GM21367 (cell line): ENCODE measurements at regions not wholly inside any gene's neighbourhood (a gene's known extent, or its start where the extent isn't known, plus 50 kb on each side); places are given as distances from the start of the nearest gene placed in this dataset.

Experiments
- ATAC-seq: cut with Tn5 transposase; IDR thresholded peaks from one replicate; pipeline ENCODE4 v1.9.1; 2021; ENCODE audit not compliant: unreplicated experiment

- no peak for ATAC-seq
Observed at GRCh38 chr21:16532840-16533239, 803.1 kb downstream of the USP25 start.

DNA sequence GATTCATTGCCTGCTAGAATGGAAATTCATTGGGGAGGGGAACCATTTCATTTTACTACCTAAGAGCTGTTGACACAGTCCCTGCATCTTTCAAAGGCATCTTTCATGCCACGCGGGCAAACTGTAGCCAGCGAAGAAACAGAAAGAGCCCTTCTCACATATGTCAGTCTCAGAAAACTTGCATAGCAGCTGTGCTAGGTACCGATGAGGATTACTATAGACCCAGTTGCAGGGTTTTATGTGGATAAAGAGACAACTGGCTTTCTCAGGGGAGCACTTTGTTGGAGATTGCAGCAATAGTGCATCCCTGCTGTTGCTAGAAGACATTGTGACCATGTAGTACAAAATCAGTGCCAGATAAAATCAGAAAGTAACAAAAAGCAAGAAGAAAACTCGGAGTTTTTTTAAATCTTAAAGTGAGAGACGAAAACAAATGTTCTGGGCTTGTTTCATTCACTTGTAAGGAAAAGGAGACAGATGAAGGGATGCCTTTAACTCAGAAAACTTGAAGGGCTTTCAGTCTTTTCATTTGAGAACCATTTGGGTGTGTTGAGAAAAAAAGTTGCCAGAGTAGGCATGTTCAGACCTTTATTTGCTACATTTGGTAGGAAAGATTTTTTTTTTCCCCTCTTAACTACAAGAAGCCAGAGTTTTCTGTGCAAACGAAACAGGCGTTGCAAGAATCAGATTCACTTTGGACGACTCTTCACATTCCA, 804.1 kb downstream of the USP25 start:
- ATAC-seq = no peak

- ATAC-seq = no peak
Observed at GRCh38 chr21:16534408-16535101, 804.8 kb downstream of the USP25 start.

DNA sequence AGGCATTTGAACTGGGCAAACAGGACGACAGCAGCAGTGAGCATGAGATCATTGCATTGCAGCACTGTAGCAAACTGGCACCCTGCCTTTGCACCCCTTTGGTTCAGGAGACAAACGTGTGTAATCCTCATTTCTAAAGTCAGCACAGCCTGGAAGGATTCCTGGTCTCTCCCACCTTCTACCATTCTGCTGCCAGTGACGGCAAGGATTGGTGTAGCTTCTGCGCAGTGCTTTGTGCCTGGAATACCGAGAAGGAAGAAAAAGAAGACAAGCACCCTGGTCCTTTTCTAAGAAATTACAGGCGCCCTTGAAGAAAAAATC, 805.3 kb downstream of the USP25 start:
- no peak for ATAC-seq

DNA sequence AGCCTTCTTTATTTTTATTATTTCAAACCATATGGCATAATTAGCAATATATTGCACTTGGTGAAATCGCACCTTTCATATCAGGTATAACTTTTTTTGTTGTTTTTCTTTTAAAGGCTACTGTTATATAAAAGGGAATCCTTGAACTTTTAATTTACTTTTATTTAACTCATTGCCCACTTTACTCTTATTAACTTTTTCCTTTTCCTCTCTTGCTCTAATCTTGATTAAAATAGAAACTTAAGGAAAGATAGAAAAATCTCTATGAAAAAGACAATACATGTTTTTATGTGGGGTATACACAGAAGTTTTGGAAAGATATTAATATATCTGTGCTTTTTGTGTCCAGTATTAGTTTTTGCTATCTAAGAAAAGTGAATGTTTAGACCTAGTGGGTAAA, 805.8 kb downstream of the USP25 start:
- ATAC-seq = no peak

DNA sequence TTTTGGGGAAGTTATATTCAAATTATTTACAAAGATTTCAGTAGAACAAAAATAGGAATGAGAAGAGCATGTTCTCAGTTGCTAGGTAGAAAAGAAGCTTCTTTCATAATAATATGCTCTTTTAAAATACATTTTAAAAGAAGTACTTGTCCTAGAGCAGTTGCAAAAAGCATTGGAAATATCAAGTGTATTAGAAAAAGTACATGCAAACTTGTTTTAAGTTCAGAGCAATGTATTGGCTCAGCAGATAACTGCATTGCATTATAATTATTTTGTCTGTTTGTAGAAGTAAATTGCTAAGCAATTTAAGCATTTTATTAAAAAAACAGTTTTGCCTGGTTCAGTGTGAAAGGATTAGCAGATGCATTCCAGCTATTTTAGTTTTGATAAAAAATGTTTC, 806.4 kb downstream of the USP25 start:
- ATAC-seq = no peak

DNA sequence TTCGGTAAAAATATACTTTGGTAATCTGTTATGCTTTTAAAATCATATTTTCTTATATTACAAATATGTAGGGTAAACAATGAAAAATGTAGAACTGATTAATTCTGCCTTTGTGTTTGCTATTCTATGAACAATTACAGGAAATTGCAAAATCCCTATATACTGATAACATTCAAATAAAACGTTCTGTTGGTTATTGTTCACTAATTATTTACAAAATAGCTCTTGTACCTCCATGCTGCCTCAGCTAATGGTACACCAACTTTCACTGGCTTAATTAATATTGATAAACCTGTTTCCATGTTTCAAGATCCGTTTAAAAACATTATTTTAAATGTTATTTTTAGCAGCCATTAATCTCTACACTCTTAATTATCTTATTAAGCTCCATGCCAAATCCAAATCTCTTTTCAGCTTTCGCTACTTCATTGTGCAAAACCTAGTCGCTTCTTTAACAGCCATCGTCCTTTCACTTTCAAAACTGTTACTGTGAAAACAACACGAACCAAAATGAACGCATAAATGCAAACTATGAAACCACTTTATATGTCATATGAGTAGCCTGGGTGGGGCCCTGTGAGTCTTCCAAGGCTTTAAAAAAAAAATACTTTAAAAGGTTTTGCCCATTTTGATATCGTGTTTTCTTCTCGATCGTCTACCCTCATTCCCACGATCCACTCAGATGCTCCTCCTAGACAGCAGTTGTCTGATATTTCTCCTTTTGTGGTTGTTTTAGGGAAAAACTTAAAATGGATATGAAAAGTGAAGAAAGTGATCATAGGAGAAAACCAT, 807.1 kb downstream of the USP25 start:
- no peak for ATAC-seq

DNA sequence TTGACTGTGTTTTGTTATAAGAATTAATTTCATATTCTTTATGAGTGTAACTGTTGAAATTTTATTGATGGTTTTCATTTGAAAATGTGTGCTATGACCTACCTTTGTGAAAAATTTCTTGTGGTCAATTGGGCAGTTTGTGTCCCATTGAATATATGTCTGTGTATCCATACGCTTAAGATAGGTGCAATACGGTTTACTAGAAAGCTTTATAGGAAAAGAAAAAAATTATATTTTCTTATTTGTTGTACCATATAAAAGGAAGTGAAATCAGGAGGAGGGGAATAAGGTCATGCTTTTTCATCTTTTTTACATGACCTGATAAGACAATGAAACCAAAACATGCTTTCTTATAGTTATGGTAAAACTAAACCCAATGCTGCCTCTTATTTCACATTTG, 807.7 kb downstream of the USP25 start:
- no peak for ATAC-seq

DNA sequence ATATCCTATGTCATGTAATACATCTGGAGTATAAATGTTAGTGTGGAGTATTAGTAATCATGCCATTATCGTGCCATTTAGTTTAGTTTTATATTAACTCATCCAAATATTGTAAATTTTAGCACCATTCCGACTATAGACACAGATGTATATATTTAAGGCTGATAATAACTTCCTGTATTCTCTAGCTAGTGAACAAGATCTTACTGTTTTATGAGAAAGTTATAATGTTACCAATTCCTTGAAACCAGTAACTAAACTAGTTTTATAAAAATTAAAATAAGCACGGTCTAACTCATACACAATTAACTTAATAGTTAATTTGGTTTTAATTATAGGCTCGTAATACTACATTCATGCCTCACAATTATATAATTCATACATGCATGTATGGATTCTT, 808.6 kb downstream of the USP25 start:
- no peak for ATAC-seq

GRCh38 chr21:16538936-16539440, 809.2 kb downstream of the USP25 start:
- ATAC-seq = no peak

DNA sequence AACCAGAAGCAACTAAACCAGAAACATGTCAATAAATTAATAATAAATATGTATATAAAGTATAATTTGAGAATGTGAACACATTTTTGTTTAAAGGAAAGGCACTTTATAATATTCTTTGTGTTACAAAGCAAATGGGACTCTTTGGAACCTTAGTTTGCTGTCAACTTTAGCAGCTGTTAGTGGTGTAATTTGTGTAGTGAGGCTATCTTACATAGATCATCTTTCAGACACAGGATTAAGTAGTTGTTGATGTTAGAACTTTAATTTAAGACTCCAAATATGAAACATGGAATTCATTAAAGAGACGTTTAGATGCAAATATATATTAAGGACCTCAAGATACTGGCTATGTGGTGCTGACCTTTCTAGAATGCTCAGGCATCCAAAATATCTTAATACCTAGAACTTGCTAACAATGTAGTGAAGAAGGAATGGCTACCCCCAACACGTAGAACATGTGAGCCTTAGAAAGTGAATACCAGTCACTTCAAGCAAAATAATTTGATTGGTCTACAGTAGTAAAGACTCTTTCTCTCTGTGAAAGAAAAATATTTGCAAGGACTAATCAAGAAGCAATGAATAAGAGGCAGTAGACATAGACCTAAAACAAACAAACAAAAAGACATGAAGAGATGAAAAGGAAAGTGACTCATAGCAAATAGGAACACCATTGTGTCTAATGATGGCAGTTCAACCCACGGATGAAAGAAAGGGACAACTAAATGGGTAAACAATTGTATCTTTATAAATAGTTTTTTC, 811.4 kb downstream of the USP25 start:
- no peak for ATAC-seq

DNA sequence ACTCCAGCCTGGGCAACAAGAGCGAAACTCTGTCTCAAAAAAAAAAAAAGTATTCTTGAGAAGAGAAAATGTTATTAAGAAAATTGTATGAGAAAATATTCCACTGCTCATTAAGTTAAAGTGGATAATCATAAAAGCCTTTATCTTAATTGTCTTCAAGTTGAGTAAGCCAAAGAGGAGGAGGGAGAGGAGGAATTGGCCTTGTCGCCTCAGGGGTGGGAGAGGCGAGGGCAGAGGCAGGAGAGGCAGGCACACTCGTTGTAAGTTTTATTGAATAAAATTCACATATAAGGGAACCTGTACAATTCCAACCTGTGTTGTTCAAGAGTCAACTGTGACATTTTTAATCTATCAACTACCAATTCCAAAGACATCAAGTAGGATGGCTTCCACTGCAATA, 820.3 kb downstream of the USP25 start:
- no peak for ATAC-seq

DNA sequence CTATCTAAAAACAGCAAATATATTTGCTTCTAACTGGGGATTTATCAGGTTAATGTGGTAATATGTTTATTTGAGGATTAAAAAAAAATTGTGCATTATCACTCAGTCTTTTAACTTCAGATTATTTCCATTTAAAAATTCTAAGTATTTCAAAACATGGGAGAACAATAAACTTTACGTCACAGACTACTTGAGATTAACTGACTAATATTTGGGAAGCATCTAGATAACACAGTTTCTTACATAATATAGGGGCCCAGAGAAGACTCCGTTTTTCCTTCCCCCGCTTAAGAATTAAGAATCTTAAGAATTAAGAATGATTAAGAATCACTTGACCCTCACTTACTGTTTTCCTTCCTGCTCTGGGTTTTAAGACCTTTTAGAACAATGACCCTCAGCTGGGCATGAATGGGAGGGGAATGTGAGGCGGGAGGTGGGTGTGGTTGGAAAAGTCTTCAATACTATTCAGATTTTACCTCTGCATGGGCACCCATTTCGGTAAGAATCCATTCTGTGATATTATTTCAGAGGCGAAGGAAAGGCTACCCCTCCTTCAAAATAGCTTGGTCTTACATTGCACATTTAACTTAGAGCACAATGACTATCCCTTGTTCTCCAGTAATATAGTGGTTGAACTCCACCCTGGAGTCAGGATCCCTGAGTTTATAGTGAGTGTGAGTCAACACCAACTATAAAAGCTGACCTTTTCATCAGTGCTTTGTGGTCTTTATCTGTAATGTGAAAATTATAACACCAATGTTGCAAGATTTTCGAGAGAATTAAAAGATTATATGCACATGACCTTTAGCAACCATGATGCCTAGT, 821.3 kb downstream of the USP25 start:
- no peak for ATAC-seq

DNA sequence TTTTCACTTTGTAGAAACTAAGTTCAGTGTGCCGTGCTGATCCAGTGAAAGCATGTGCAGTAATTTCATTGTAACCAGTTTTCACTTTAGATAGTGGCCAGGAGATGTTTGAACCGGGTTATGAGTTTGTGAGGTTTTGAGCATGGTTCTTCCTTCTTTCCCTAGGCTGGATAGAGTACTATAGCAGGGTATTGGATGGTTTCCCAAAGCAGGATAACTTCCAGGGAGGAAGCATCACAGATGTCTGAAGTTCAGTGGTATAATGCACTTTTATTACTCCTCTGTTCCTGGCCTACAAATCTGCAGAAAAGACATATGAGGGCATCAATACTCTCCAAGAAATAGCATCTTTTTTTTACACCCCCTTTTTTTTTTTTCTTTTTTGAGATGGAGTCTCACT, 823.1 kb downstream of the USP25 start:
- no peak for ATAC-seq

DNA sequence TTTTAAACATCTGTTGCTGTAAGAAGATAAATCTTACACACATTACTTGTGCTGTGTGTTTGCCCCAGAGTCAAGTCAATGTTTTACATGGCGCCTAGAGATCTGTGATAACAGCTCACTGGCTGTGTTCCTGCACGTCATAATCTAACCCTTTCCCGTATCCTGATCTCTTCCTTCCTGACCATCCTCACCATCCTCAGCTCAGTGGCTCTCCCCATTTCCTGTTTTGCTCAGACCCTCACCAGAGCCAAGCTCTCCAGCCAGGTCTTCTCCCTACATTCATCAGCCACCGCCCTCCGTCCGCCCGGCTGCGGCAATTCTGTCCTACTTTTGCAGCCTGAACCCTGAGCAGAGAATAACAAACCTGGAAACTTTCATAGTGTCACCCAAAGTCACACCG, 824.7 kb downstream of the USP25 start:
- no peak for ATAC-seq

DNA sequence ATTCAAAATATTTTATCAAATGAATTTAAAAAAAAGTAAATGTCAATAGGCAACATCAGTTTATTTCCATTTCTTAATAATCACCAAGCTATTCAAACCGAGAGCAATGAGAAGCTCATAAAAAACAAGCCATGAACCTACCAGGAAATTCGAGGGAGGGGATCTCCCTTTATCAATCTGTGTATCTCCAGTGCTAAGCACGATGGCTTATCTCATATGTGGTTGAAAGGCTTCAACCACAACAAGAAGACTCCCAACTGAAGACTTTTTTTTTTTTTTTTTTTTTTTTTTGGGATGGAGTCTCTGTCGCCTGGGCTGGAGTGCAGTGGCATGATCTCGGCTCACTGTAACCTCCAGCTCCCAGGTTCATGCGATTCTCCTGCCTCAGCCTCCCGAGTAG, 833.3 kb downstream of the USP25 start:
- no peak for ATAC-seq

DNA sequence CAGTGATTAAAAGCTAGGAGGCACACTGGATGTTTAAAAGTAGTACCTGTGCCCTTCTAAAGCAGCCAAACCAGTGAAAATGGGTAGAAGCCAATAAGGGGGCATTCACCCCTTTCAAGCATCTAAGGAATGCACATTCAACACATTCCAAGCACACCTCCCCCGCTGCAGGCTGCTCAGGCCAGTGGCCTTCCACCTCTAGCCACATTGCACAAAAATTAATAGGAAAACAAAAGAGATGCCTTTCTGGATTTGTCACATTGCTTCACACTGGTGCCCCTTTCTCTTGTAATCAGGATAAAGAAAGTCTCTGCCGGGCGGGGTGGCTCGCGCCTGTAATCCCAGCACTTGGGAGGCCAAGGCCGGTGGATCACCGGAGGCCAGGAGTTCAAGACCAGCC, 834.0 kb downstream of the USP25 start:
- ATAC-seq = no peak

GRCh38 chr21:16568244-16568643, 838.5 kb downstream of the USP25 start:
- no peak for ATAC-seq

- no peak for ATAC-seq
Observed at GRCh38 chr21:16568661-16569060, 838.9 kb downstream of the USP25 start.

GRCh38 chr21:16569679-16570078, 839.9 kb downstream of the USP25 start:
- no peak for ATAC-seq
